GM21786 (cell line): ENCODE measurements at regions not wholly inside any gene's neighbourhood (a gene's known extent, or its start where the extent isn't known, plus 50 kb on each side); places are given as distances from the start of the nearest gene placed in this dataset.
"Not testable (repeated sequence)": the region's sequence is repeated elsewhere in the genome, so short reads cannot be mapped to it uniquely, and the experiment has no call there.

Experiments used
- ATAC-seq: cut with Tn5 transposase; IDR thresholded peaks from one replicate; pipeline ENCODE4 v1.9.1; 2021; ENCODE audit not compliant: unreplicated experiment

DNA sequence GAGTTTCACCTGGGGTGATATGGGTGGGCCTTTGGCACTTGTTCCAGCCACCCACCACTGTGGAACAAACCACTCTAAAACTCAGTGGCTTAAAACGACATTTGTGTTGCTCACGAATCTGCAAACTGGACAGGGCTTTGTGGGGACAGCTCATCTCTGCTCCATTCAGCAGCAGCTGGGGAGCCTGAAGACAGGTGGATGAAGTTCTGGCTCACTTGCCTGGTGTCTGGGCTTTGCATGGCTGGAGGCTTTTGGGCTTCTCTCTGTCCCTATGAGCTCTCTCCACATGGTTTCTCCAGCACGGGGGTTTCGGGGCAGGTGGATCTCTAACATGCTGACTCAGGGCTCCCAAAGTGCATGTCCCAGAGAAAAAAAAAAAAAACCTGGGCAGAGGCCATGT lies 93.0 kb upstream of the GLI2 start:
- no peak for ATAC-seq

DNA sequence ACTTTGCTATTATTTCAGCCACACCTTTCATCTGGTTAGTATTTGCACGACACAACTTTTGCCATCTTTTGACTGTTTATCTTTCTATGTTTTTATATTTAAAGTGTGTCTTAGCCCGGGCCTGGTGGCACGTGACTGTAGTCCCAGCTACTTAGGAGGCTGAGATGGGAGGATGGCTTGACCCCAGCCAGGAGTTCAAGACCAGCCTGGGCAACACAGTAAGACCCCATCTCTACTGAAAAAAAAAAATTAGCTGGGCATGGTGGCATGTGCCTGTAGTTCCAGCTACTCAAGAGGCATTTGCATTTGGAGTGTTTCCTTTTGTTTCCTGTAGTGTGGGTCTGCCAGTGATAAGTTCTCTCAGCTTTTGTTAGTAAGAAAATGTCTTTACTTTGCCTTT lies 88.7 kb upstream of the GLI2 start:
- no peak for ATAC-seq

DNA sequence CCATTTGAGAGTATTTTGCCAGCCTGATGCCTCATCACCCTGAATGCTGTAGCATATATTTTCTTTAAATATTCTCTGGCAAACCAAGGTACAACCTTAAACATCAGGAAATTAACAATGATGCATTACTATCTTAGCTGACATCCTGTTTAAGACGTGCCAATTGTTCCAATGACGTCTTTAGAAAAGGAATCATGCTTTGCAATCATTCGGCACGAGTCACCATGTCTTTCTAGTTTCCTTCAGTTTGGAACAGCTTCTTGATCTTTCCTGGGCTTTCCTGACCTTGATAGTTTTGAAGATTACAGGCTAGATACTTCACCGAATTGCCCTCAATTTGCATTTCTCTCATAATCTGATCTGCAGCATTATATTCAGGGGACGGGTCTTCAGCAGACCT lies 88.2 kb upstream of the GLI2 start:
- ATAC-seq = no peak

DNA sequence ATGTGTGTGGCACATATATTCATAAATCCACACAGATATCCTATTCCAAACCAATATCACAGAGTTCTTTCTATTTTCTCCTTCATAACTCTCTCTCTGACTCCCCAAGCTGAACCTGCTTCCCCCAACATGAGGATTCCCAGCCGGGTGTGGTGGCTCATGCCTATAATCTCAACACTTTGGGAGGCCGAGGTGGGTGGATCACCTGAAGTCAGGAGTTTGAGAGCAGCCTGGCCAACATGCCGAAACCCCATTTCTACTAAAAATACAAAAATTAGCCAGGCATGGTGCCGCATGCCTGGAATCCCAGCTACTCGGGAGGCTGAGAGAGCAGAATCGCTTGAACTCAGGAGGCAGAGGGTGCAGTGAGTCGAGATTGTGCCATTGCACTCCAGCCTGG lies 86.3 kb upstream of the GLI2 start:
- not testable (repeated sequence) for ATAC-seq

DNA sequence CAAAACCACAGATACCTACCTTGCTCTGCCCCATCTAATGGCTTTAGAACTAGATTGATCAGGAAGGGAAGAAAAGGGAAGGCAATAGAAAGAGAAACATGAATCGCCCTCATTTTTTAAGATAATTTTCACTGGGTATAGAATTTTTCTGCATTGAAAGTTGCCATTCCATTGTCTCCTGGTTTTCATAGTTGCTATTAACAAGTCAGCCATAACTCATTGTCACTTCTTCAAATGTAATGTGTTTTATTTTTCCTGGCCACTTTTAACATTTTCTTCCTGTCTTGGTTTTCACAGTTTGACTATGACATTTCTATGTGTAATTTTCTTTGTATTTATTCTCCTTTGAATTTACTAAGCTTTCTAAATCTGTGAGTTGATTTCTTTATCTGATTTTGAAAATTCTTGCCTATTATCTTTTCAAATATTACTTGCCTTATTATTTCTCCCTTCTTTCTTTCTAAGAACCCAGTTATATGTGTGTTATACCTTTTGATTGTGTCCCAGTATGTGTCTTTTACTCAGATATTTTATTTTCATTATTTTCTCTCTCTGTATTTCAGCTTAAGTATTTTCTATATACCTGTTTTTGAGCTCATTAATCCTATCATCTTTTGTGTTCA lies 85.5 kb upstream of the GLI2 start:
- ATAC-seq = no peak

DNA sequence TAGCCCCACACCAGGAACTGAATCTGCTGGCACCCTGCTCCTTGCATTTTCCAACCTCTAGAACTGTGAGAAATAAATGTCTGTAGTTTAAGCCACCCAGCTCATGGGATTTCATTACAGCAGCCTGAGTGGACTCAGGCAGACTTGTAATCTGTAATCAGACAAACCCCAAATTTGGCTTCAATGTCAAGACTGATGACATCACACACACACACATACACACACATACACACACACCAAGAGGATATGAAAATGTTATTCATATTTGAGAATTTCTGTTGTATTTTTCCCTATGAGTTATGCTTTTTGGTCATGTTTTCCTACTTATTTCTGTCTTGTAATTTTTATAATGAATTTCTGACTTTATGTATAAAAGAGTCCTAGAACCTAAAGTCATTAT lies 83.8 kb upstream of the GLI2 start:
- ATAC-seq = no peak

DNA sequence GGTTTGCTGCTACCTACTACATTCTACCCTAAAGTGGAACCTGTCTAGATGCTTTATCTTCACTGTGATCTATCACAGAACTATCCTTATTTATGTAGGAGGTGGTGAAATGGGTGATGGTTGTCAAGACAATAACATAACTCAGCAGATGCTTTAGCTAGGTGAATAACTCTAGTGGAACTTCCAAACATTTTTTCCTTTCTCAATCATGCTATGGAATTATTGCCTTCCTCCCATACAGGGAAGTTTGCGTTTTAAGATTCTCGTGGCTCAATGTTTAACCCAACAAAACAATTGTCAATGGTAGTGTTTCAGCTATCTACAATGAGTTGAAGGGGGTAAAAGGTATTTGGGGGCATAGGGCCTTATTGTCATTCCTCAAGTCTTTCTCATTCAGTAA lies 82.6 kb upstream of the GLI2 start:
- ATAC-seq = no peak

DNA sequence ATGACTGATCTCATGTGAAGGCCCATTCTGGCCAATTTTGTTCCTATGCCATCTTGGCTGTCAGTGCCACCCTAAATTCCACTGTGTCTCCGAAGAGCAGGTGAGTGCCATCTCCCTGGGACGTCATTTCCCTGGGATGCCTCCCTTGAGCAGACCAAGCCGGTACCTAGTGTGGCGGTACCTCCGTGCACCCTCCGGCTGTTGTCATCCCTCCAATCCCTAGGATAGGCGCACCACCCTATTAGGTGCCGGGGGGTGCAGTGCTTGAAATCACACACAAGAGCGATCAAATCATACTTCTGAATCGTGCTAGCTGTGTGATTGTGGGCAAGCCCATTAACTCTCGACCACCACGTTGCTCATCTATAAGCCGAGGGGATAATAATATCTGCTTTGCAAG lies 81.8 kb upstream of the GLI2 start:
- no peak for ATAC-seq

DNA sequence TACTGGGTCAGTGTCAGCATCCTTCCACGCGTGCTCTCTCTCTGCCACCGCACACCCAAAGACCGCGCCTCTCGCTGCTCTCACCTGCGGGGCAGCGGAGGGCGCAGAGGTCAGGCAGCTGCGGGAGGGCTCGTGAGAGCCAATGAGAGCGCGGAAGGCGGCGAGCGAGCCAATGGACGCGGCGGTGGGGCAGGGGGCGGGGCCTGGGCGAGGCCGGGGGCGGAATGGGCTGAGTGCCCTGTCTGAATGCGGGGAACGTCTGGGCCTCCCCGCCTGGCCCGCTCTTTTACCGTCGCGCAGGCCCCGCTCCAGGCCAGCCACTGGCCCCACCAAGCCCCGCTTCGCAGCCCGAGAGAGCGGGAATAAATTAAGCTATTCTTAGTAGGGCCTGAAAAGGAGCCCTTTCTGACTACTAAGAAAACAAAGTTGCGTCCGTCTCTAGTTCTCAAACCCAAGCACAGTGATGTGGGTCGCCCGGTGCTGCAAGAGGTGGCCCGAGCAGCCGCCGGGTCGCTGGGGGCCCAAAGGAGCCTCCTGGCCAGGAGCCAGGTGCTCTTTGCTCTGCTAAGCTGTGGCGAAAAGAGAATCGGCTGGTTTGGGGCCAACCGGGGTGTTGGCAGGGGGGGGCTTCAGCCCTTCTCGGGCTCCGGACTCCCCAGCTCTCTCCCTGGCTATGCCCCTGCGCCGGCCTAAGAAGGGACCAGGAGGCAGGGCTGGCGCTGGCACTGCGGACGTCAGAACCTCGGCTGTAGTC lies 81.1 kb upstream of the GLI2 start:
- ATAC-seq = no peak

DNA sequence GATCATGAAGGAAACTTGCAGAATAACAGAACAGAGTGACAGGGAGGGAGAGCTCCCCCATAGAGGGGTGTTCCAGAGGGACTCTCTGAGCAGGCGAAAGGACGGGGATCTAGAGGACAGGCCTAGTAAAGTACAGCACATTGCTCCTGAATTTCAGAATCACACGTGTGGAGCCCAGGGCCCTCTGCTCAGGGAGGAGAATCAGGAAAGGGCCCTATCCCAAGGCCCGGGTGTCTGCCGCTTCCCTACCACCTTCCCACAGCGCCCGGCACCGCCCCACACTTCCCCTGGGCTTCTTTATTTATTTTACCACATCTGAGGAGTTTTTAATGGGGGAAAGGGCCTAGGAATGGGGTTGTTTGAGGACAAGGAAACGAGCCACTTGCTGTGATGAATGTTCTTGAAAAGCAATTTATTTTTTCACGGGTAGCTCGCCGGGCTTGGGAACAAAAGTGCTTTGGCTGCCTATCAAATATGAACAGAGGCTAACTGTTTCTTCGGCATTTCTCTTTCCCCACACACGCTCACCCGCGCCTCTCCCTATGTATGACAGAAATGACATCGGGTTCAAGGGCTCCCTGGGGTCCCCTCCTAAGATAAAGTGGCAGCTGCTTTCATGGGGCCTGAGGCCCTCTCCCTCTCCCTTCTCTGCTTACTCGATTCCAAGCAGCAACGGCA lies 79.3 kb upstream of the GLI2 start:
- ATAC-seq = no peak

DNA sequence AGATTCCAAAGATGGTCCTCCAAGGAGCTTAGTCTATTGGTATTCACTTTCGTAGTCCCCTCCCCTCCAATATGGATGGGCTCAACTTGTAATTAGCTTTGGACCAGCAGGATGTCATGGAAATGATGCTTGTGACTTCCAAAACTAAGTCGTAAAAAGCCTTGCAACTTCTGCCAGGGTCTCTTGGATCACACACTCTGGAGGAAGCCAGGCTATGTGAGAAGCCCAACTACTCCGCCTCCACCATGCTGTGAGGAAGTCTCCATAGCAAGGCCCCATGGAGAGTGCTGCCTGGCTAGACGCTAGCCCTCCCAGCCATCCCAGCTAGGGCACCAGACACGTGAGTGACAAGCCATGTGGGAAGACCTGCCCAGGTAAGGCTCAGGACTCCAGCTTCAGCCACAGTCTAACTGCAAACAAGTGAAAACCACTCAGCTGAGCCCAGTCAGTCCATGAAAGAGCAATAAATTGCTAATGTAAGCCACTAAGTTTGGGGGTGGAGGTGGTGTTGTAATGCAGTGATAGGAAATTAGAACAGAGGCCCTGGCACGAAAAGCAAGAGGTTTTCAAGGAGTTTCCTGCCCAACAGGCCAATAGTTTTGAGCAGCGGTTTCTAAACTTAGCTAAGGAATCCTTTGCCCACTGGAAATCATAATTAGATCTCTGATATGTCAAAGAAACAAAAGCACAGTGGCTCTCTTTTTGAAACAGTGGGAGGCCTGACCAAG lies 77.5 kb upstream of the GLI2 start:
- ATAC-seq = no peak

DNA sequence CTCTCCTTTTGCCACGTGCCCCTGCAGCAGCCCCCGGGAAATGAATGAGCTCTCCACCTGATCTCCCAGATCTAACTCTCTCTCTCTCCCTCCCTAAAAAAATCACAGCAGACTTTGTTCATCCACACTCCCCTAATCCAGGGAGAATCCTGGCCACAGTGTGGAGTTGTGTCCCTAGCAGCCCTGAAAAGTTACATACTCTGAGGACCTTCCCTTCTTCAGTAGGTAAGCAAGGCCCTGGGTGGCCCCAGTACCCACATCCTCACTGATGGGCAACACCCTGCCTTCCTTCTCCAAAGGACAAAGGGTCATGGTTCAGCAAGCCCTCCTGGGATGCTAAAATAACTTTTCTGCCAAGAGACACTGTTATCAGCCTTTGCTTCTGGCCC lies 76.9 kb upstream of the GLI2 start:
- ATAC-seq = no peak

DNA sequence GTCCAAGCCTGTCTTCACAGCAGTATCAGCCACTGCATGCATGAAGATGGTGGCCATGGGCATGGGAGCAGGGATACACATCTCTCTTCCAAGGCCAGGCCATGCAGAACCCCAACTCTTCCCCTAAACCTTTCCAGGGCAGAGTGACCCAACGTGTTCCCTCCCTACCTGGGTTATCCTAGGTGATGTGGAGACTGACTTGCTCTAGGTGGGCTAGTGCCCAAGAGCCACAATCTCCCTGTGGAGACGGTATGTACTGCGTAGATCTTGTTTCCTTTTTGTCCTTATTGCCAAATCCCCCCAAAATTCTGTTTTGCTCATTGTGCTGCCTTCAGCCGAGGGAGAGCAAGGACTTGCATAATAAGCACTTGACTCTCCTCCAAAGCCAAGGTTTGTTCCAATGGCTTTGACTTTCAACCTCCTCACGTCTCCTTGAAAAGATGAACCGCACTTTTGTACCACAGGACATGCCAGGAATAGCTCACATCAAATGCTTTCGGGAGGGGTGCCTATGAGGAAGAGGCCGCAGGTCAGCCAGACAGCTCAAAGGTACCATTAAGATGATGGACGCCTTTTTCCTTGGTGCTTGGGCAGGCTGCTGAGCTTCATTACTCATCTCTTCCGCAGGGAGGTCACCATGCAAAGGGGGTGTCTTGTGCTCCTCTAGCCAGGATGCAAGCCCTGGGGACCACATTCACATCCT lies 76.2 kb upstream of the GLI2 start:
- ATAC-seq = no peak

DNA sequence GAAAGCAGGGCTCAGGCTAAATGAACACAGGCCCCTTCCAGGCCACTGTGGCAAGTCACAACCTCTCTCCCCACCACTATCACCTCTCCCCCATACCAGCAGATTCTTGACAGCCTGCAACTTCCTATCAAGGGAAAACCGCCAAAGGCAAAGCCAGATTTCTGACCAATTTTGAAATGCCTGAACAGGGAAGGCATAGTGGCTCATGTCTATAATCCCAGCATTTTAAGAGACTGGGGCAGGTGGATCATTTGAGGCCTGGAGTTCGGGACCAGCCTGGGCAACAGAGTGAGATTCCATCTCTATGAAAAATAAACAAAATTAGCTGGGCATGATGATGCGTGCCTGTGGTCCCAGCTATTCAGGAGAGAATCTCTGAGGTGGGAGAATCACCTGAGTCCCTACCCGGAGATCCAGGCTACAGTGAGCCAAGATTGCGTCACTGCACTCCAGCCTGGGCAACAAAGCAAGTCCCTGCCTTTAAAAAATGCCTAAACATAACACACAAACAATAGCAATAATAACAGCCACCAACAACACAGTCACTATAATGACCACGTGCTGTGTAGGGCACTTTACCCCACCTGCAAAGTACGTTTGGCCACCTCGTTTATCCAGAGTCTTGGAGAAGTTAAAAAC lies 75.5 kb upstream of the GLI2 start:
- no peak for ATAC-seq

DNA sequence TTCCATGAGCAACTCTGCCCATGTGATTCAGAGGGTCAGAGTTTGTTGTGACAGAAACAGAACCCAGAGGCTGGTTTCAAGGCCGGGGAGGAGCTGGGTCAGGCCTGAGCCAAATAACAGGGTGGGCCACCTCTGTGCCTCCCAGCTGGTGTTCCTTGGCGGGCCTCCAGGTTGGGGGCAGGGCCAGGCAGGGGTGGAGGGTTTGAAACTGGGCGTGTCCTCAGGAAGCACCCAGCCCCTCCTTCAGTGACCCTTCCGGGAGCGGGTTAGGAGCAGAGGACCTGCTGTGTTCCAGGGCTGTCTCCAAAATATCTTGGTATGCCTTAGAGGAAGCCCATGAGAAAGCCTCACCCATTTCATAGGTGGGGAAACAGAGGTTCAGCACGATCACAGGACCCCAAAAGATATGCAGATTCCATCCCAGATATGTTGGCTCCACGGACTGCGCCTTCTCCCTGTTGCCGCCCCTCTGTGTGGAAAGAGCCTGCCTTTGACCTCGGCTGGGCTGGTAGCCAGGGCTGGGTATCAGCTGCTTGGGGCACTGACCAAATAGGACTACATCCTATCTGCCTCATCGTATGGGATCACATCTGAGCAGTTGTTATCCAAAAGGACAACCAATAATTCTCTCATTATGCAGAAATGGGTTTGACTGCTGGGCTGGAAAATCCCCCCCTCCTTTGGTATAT lies 74.8 kb upstream of the GLI2 start:
- no peak for ATAC-seq

DNA sequence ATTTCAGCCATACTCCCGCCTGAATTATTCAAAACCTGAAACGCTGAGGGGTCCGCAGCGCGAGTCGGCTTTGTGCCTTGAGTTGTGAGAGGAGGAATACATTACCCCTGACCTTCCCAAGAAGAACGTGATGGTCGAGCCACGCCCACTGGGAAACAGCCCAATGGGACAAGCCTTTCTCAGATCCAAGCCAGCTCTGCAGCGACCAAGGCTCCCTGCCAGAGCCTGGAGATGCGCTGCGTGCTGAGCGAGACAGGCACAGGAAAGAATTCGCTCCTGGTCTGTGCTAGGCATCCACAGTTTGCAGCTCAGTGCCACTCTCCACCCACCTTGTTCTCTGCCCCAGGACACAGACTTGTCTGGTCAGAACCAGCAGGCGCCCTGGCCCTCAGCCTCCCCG lies 74.1 kb upstream of the GLI2 start:
- no peak for ATAC-seq

DNA sequence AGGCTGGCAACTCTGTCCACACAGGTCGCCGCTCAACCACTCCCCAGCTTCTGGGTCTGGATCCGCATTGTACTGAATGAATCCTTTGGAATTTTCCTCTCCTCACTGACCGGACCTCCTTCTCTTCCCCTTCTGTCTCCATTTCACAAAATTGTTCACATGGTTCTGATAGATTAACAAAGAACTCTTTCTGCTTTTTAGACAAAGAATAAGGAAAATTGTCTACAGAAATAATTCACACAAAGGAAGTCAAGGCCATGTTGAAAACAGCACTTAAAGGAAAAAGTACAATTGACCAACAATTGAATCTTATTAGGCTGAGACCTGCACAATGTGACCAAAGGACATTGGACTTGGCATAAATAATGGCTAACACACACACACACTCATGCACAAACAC lies 73.6 kb upstream of the GLI2 start:
- ATAC-seq = no peak

DNA sequence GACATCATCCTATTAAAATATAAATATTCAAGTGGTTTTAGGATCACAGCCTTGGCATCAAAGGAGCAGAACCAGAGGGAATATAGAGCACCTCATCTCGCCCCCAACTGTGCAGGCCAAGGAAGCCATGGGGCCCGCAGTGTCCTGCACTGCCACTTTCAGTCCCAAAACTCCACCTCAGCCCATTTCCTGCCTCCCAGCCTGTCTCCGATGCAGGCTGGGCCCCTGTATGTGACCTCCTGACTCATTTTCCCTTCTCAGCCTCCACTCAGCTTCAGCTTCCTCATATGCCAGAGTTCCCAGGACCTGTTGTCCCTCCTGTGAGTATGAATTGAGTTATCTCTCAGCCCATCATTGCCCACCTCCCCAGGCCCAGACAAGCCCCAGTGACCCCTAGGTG lies 72.9 kb upstream of the GLI2 start:
- no peak for ATAC-seq

DNA sequence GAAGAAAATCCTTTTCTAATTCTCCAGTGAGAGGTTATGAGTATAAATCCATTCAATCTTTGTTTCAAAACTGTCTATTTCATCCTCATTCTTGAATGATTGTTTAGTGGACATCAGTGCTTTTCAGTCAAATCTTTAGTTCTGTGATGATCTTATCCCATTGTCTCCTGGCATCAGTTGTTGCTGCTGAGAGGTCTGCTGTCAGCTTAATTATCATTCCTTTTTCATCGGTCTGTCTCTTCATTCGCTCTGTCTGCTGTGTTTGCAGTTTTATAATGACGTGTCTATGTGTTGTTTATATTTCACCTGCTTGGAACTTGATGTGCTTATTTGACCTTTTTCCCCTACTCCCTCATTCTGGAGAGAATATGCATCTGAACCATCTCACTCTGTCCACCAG lies 69.2 kb upstream of the GLI2 start:
- no peak for ATAC-seq

DNA sequence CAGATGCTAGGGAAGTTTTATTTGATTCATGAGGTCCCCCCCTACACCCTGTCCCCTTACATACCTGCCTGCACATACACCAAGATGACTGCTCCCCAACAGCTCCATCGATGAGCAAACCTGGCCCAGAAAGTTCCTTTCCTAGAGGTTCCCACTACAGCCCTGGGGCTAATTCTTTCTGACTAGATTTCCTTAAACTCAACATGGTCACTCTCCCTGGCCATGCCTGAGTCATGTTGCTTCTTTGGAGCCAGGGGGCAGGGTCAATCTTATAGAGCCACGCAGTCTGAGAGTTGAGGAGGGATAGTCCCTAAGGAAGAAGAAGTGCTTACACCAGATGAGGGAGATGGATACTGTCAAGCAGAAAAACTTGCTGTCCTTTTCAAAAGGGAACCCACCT lies 67.7 kb upstream of the GLI2 start:
- ATAC-seq = no peak
